GM18498 (cell line): ENCODE measurements at regions not wholly inside any gene's neighbourhood (a gene's known extent, or its start where the extent isn't known, plus 50 kb on each side); places are given as distances from the start of the nearest gene placed in this dataset.
"Not testable (repeated sequence)": the region's sequence is repeated elsewhere in the genome, so short reads cannot be mapped to it uniquely, and the experiment has no call there.

ENCODE experiments used
- ATAC-seq: cut with Tn5 transposase; IDR thresholded peaks from one replicate; pipeline ENCODE4 v1.9.1; 2021; ENCODE audit warnings: mild to moderate bottlenecking, moderate library complexity; ENCODE audit not compliant: unreplicated experiment

GRCh38 chr4:100907465-100908454 is 389.9 kb upstream of the EMCN start:
- ATAC-seq, result no peak

GRCh38 chr4:100906973-100907372 is 389.2 kb upstream of the EMCN start:
- ATAC-seq, result no peak

- ATAC-seq, result not testable (repeated sequence)
Measured at GRCh38 chr4:100900945-100901344, 383.1 kb upstream of the EMCN start.

DNA sequence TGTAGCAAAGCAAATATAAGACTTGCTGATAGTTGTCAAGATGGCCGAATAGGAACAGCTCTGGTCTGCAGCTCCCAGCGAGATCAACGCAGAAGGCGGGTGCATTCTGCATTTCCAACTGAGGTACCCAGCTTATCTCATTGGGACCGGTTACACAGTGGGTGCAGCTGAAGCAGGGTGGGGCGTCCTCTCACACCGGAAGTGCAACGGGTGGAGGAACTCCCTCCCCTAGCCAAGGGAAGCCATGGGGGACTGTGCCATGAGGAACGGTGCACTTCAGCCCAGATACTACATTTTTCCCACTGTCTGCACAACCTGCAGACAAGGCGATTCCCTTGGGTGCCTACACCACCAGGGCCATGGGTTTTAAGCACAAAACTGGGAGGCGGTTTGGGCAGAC is 382.3 kb upstream of the EMCN start:
- no peak for ATAC-seq

DNA sequence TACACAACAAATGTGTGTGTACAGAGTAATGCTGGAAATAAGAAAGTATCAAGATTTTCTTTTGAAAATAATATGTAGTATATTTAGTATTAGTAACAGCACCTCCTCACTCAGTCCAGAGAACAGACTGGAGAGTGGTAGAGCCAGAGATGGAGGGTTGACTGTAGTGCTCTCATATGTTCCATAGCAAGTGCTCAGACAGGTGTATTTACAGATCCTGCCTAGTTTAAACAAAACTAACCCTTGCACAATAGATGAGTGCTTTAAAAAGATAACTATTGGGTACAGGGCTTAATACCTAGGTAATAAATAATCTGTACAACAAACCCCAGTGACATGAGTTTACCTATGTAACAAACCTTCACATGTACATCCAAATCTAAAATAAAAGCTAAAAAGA is 381.0 kb upstream of the EMCN start:
- no peak for ATAC-seq

- ATAC-seq, result peak; percentile 94
Measured at GRCh38 chr4:100895556-100896197, 377.9 kb upstream of the EMCN start.

- ATAC-seq, result no peak
Measured at GRCh38 chr4:100894339-100894870, 376.6 kb upstream of the EMCN start.

DNA sequence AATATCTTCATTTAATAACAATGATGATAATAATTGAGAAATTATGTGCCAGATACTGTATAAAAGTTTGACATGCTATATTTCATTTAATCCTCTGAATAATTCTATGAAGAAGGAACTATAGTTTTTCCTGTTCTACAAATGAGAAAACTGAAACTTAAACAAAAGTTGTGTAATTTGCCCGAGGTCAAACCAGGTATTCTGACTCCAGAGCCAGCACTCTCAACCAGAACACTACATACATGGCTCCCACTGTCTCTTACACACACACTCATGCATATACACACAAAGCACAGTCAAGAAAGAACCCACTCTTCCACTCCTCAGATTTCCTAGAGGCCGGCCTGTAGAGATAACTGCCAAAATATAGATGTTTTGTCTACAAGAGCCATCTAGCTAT is 374.0 kb upstream of the EMCN start:
- no peak for ATAC-seq

- no peak for ATAC-seq
Measured at GRCh38 chr4:100889898-100890297, 372.1 kb upstream of the EMCN start.

DNA sequence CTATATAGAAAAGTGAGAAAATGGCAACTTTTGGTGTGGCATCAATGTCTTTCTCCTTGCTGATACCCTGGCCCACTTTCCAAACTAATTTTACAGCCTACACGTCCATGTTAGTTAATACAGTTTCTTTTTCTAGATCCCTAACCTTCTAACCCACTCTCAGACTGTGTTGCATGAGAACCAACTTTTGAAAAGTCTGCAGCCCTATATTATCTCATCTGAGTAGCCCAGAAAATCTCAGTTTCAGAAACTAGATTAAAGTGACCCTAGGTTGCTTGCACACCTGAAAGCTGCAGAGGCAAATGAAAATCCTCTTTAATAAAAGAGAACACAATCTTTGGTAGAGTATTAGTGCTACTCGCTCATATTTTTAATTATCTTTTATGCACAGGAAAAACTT is 371.6 kb upstream of the EMCN start:
- ATAC-seq, result peak; percentile 89

GRCh38 chr4:100882661-100883060 is 364.8 kb upstream of the EMCN start:
- no peak for ATAC-seq

DNA sequence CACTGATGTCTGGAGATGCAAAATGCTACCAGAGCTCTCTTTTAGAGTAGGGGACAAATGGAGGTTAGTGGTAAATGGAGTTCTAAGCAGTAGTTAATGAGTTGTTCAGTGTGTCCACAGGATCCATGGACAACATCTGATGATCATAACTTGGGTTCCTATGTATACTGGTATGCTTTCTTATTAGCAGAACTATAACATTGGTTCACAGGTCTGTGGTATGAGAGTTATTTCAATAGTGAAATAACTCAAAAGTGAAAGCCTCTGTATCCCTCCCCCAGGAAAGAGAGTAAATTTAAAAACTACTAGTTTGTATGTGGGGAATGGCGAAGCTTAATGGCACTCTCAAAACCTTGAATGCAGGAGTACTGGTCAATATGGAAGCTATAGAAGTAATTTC is 363.5 kb upstream of the EMCN start:
- peak; percentile 46 for ATAC-seq

DNA sequence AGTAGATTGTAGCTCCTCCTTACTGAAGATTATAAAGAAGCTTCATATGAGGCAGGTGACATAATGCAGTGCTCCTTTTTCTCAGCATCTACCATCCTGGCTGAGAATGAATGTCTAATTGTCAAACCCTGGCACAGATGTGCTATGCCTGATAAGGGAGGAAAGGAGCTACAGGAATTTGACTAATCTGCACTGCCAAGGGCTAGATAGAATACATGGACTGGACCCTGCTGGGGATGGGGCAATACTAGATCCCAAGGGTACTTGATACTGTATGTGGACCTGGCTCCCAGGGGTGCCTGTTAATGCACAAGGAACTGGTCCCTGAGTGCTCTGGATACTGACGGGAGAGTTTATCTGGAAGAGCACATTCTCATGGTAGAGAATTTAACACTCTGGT is 362.2 kb upstream of the EMCN start:
- no peak for ATAC-seq

GRCh38 chr4:100879471-100879870 is 361.6 kb upstream of the EMCN start:
- ATAC-seq, result no peak

GRCh38 chr4:100876546-100876945 is 358.7 kb upstream of the EMCN start:
- ATAC-seq, result no peak

GRCh38 chr4:100875296-100876068 is 357.7 kb upstream of the EMCN start:
- ATAC-seq, result no peak

- no peak for ATAC-seq
Measured at GRCh38 chr4:100872811-100873210, 355.0 kb upstream of the EMCN start.

GRCh38 chr4:100870940-100871772 is 353.3 kb upstream of the EMCN start:
- ATAC-seq, result peak; percentile 54

DNA sequence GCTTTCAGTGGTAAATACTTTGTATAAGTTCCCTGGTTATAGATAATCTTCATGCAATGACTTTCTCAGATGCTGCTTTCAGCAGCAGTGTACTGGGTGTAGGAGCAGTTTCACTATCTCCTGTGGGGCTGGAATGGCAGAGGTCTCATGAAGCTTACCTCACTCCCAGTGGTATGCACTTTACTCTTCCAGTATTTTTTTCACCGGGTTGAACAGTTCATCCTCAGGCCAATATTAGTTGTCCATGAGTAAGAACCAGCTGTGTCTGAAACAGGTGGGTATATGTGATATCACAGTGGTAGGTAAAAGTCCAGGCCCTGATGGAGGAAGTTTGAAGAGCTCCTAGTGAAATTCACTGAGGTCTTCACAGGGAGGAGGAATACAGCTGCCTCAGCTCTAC is 351.5 kb upstream of the EMCN start:
- ATAC-seq, result no peak

DNA sequence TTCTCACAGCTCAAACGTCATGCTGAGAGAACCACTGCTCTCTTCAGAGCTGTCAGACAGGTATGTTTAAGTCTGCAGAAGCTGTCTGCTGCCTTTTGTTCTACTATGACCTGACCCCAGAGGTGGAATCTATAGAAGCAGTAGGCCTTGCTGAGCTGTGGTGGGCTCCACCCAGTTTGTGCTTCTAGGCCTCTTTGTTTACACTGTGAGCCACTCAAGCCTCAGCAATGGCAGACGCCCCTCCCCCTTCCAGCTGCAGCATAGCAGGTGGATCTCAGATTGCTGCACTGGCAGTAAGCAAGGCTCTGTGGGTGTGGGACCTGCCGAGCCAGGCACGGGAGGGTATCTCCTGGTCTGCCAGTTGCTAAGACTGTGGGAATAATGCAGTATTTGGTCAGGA is 350.5 kb upstream of the EMCN start:
- ATAC-seq, result not testable (repeated sequence)
